C4-2B (cell line): ENCODE measurements at regions not wholly inside any gene's neighbourhood (a gene's known extent, or its start where the extent isn't known, plus 50 kb on each side); places are given as distances from the start of the nearest gene placed in this dataset.

Experiments
- CTCF ChIP-seq: fragments of 450-650 bp; conservative IDR thresholded peaks from 2 replicates; pipeline ENCODE4 v1.5.1; 2017; ENCODE audit warnings: mild to moderate bottlenecking
- ZFX ChIP-seq: fragments of 450-650 bp; IDR thresholded peaks from 2 replicates; pipeline ENCODE4 v1.6.1; 2017

DNA sequence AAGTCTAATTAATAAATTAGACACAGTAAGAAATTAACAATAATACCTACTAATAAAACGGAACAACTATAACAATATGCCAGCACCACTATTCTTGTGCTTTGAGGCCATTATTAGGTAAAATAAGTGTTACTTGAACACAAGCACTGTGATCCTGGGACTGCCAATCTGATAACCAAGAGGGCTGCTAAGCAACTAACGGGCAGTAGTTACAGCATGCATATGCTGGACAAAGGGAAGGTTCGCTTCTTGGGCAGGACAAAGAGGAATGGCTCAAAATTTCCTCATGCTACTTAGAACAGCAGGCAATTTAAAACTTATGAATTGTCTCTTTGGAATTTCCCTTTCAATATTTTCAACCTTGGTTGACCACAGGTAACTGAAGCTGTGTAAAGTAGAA lies 718.6 kb downstream of the SORCS3 start:
- TF ChIP-seq CTCF (no peak), ZFX (no peak)
